Muscle of leg (tissue), 3 donors: ENCODE measurements at regions not wholly inside any gene's neighbourhood (a gene's known extent, or its start where the extent isn't known, plus 50 kb on each side); places are given as distances from the start of the nearest gene placed in this dataset.

Experiments
- DNase-seq: peaks from one replicate; pipeline ENCODE4 v3.0.0; 2013
- H3K27ac ChIP-seq: one replicate; pipeline ENCODE4 v1.5.1; 2013; ENCODE audit warnings: mild to moderate bottlenecking, low read length, control low read depth
- H3K27me3 ChIP-seq: one replicate; pipeline ENCODE4 v1.6.1; 2013; ENCODE audit warnings: low read length; ENCODE audit not compliant: control insufficient read depth, insufficient read depth
- H3K36me3 ChIP-seq: one replicate; pipeline ENCODE4 v1.6.1; 2013; ENCODE audit warnings: low read length; ENCODE audit not compliant: control insufficient read depth, insufficient read depth
- H3K4me1 ChIP-seq: one replicate; pipeline ENCODE4 v1.6.1; 2013; ENCODE audit warnings: low read length; ENCODE audit not compliant: control insufficient read depth, insufficient read depth
- H3K4me3 ChIP-seq: one replicate; pipeline ENCODE4 v1.5.1; 2013; ENCODE audit warnings: low read length, control low read depth
- H3K9me3 ChIP-seq: replicated peaks from 2 replicates; pipeline ENCODE4 v1.6.1; 2013; ENCODE audit warnings: low read depth, low read length; ENCODE audit not compliant: control insufficient read depth
- WGBS: methylation state at CpG from one replicate; pipeline ENCODE4 v1.1.5; 2013; ENCODE audit warnings: missing lambda C conversion rate; ENCODE audit not compliant: insufficient coverage; 5-methylcytosine and 5-hydroxymethylcytosine counted together

- Histone ChIP-seq H3K36me3 (no peaks in the 10 kb centered on the region), H3K9me3 (no peaks in the 10 kb centered on the region), H3K4me1 (no peaks in the 10 kb centered on the region), H3K4me3 (no peak overlapping the region), H3K27ac (no peak overlapping the region), H3K27me3 (no peaks in the 10 kb centered on the region)
- WGBS = no CpG with 5 or more reads among the region's 1 CpG
- no peak for DNase-seq
Measured at GRCh38 chr5:63894690-63895089, 67.6 kb downstream of the HTR1A start.

- Histone ChIP-seq H3K4me1 (no peaks in the 10 kb centered on the region), H3K27me3 (no peaks in the 10 kb centered on the region), H3K27ac (no peak overlapping the region), H3K4me3 (no peak overlapping the region), H3K36me3 (no peaks in the 10 kb centered on the region), H3K9me3 (no peaks in the 10 kb centered on the region)
- DNase-seq = no peak
- no CpG with 5 or more reads among the region's 1 CpG for WGBS
Measured at GRCh38 chr5:63878788-63879187, 83.5 kb downstream of the HTR1A start.

GRCh38 chr5:63877961-63878360 is 84.3 kb downstream of the HTR1A start:
- H3K4me1 ChIP-seq = no peaks in the 10 kb centered on the region
- no peak for DNase-seq
- H3K9me3 ChIP-seq = no peaks in the 10 kb centered on the region
- H3K27me3 ChIP-seq = no peaks in the 10 kb centered on the region
- 90% methylated on average over 2 of the region's 2 CpGs for WGBS
- no peak overlapping the region for H3K27ac ChIP-seq
- no peaks in the 10 kb centered on the region for H3K36me3 ChIP-seq
- H3K4me3 ChIP-seq = no peak overlapping the region

GRCh38 chr5:63860379-63860778 is 101.9 kb downstream of the HTR1A start:
- no peak for DNase-seq
- no peaks in the 10 kb centered on the region for H3K36me3 ChIP-seq
- H3K4me1 ChIP-seq = no peaks in the 10 kb centered on the region
- WGBS = no CpG with 5 or more reads among the region's 1 CpG
- H3K4me3 ChIP-seq = no peak overlapping the region
- H3K27ac ChIP-seq = no peak overlapping the region
- peaks cover 12% of the 10 kb centered on the region for H3K9me3 ChIP-seq
- H3K27me3 ChIP-seq = no peaks in the 10 kb centered on the region

GRCh38 chr5:63854076-63854475 is 108.2 kb downstream of the HTR1A start:
- Histone ChIP-seq H3K9me3 (peaks cover 2% of the 10 kb centered on the region), H3K27me3 (no peaks in the 10 kb centered on the region), H3K27ac (no peak overlapping the region), H3K36me3 (no peaks in the 10 kb centered on the region), H3K4me3 (no peak overlapping the region), H3K4me1 (no peaks in the 10 kb centered on the region)
- WGBS = 83% methylated on average over 2 of the region's 2 CpGs
- no peak for DNase-seq

GRCh38 chr5:63843190-63843589 is 119.1 kb downstream of the HTR1A start:
- Histone ChIP-seq H3K4me1 (no peaks in the 10 kb centered on the region), H3K36me3 (no peaks in the 10 kb centered on the region), H3K27ac (no peak overlapping the region), H3K4me3 (no peak overlapping the region), H3K27me3 (no peaks in the 10 kb centered on the region), H3K9me3 (no peaks in the 10 kb centered on the region)
- 83% methylated on average over 2 of the region's 4 CpGs for WGBS
- no peak for DNase-seq

GRCh38 chr5:63837437-63837836 is 124.8 kb downstream of the HTR1A start:
- no peak for DNase-seq
- Histone ChIP-seq H3K36me3 (no peaks in the 10 kb centered on the region), H3K4me3 (no peak overlapping the region), H3K27ac (no peak overlapping the region), H3K4me1 (no peaks in the 10 kb centered on the region), H3K27me3 (no peaks in the 10 kb centered on the region), H3K9me3 (no peaks in the 10 kb centered on the region)
- WGBS = no CpG with 5 or more reads among the region's 3 CpGs

GRCh38 chr5:63831381-63831780 is 130.9 kb downstream of the HTR1A start:
- H3K9me3 ChIP-seq = no peaks in the 10 kb centered on the region
- no peak overlapping the region for H3K4me3 ChIP-seq

GRCh38 chr5:63825984-63826383 is 136.3 kb downstream of the HTR1A start:
- no peak for DNase-seq
- Histone ChIP-seq H3K4me3 (no peak overlapping the region), H3K27ac (no peak overlapping the region), H3K36me3 (no peaks in the 10 kb centered on the region), H3K4me1 (no peaks in the 10 kb centered on the region), H3K9me3 (no peaks in the 10 kb centered on the region), H3K27me3 (no peaks in the 10 kb centered on the region)
- 87% methylated on average over 1 of the region's 1 CpG for WGBS

More at GRCh38 chr5:63831381-63831780, 130.9 kb downstream of the HTR1A start:
- DNase-seq = no peak
- Histone ChIP-seq H3K27ac (no peak overlapping the region), H3K27me3 (no peaks in the 10 kb centered on the region), H3K4me1 (no peaks in the 10 kb centered on the region), H3K36me3 (no peaks in the 10 kb centered on the region)

GRCh38 chr5:63823583-63823982 is 138.7 kb downstream of the HTR1A start:
- H3K27ac ChIP-seq = no peak overlapping the region
- H3K36me3 ChIP-seq = no peaks in the 10 kb centered on the region
- WGBS = 92% methylated on average over 2 of the region's 2 CpGs
- no peak overlapping the region for H3K4me3 ChIP-seq
- no peaks in the 10 kb centered on the region for H3K4me1 ChIP-seq
- no peaks in the 10 kb centered on the region for H3K27me3 ChIP-seq
- DNase-seq = no peak
- H3K9me3 ChIP-seq = no peaks in the 10 kb centered on the region

- H3K27me3 ChIP-seq = no peaks in the 10 kb centered on the region
- no peaks in the 10 kb centered on the region for H3K4me1 ChIP-seq
- no CpG with 5 or more reads among the region's 1 CpG for WGBS
- no peak overlapping the region for H3K4me3 ChIP-seq
- peak; percentile 16 for DNase-seq
- no peaks in the 10 kb centered on the region for H3K36me3 ChIP-seq
- H3K9me3 ChIP-seq = no peaks in the 10 kb centered on the region
- H3K27ac ChIP-seq = no peak overlapping the region
Measured at GRCh38 chr5:63822614-63823013, 139.6 kb downstream of the HTR1A start.
